H9 (cell line): ENCODE measurements at regions not wholly inside any gene's neighbourhood (a gene's known extent, or its start where the extent isn't known, plus 50 kb on each side); places are given as distances from the start of the nearest gene placed in this dataset.

Experiments
- DNase-seq: peaks from one replicate; pipeline ENCODE4 v3.0.0-alpha.2; 2017
- H2AFZ ChIP-seq: one replicate; pipeline ENCODE4 v1.6.1; 2013; ENCODE audit warnings: mild to moderate bottlenecking, low read length, control low read depth, moderate library complexity
- H2AK5ac ChIP-seq: 2 replicates; pipeline ENCODE4 v1.6.1; 2013; ENCODE audit warnings: low read length, control low read depth, mixed read lengths; ENCODE audit not compliant: insufficient read length
- H2BK120ac ChIP-seq: one replicate; pipeline ENCODE4 v1.6.1; 2013; ENCODE audit warnings: low read depth, mild to moderate bottlenecking, low read length, control low read depth, inconsistent platforms; ENCODE audit not compliant: poor library complexity, severe bottlenecking
- H2BK12ac ChIP-seq: 2 replicates; pipeline ENCODE4 v1.6.1; 2013; ENCODE audit warnings: low read length, control low read depth, mixed read lengths, low read depth; ENCODE audit not compliant: insufficient read length
- H2BK15ac ChIP-seq: 2 replicates; pipeline ENCODE4 v1.6.1; 2013; ENCODE audit warnings: low read depth, low read length, control low read depth
- H2BK20ac ChIP-seq: one replicate; pipeline ENCODE4 v1.6.1; 2013; ENCODE audit warnings: low read depth, mild to moderate bottlenecking, low read length, control low read depth, inconsistent platforms; ENCODE audit not compliant: poor library complexity, severe bottlenecking
- H2BK5ac ChIP-seq: 2 replicates; pipeline ENCODE4 v1.6.1; 2013; ENCODE audit warnings: low read length, control low read depth, mixed read lengths; ENCODE audit not compliant: insufficient read length
- H3K14ac ChIP-seq: 2 replicates; pipeline ENCODE4 v1.6.1; 2013; ENCODE audit warnings: low read length, control low read depth; ENCODE audit not compliant: insufficient read depth
- H3K18ac ChIP-seq: 2 replicates; pipeline ENCODE4 v1.6.1; 2013; ENCODE audit warnings: low read depth, mild to moderate bottlenecking, mixed read lengths, low read length, control low read depth; ENCODE audit not compliant: insufficient read length
- H3K23ac ChIP-seq: 2 replicates; pipeline ENCODE4 v1.6.1; 2013; ENCODE audit warnings: low read length, control low read depth, mixed read lengths, low read depth; ENCODE audit not compliant: insufficient read length
- H3K23me2 ChIP-seq: 2 replicates; pipeline ENCODE4 v1.6.1; 2013; ENCODE audit warnings: low read depth, mild to moderate bottlenecking, mixed read lengths, low read length, control low read depth; ENCODE audit not compliant: insufficient read length, poor library complexity, severe bottlenecking
- H3K27ac ChIP-seq: 2 replicates; pipeline ENCODE4 v1.5.1; 2013; ENCODE audit warnings: low read length, control low read depth, mixed read lengths, low read depth; ENCODE audit not compliant: insufficient read length
- H3K27me3 ChIP-seq: 2 replicates; pipeline ENCODE4 v1.6.1; 2013; ENCODE audit warnings: low read length, control low read depth, inconsistent platforms; ENCODE audit not compliant: insufficient read depth
- H3K4ac ChIP-seq: 2 replicates; pipeline ENCODE4 v1.6.1; 2013; ENCODE audit warnings: low read depth, mild to moderate bottlenecking, control low read depth, inconsistent platforms, low read length, moderate library complexity
- H3K4me1 ChIP-seq: 2 replicates; pipeline ENCODE4 v1.6.1; 2013; ENCODE audit warnings: low read length, control low read depth, inconsistent platforms; ENCODE audit not compliant: insufficient read depth
- H3K4me2 ChIP-seq: 2 replicates; pipeline ENCODE4 v1.6.1; 2013; ENCODE audit warnings: low read length, control low read depth, mixed read lengths; ENCODE audit not compliant: insufficient read length, insufficient read depth
- H3K56ac ChIP-seq: 2 replicates; pipeline ENCODE4 v1.6.1; 2013; ENCODE audit warnings: low read depth, mild to moderate bottlenecking, mixed read lengths, low read length, control low read depth; ENCODE audit not compliant: insufficient read length
- H3K79me1 ChIP-seq: 2 replicates; pipeline ENCODE4 v1.6.1; 2013; ENCODE audit warnings: low read depth, mild to moderate bottlenecking, moderate library complexity, low read length, control low read depth, inconsistent platforms; ENCODE audit not compliant: insufficient read depth, poor library complexity, severe bottlenecking
- H3K79me2 ChIP-seq: 2 replicates; pipeline ENCODE4 v1.6.1; 2013; ENCODE audit warnings: low read length, control low read depth, inconsistent platforms; ENCODE audit not compliant: insufficient read depth
- H3K9ac ChIP-seq: 2 replicates; pipeline ENCODE4 v1.6.1; 2013; ENCODE audit warnings: low read length, control low read depth, mixed read lengths; ENCODE audit not compliant: insufficient read length; ENCODE audit errors: extremely low read depth
- H3K9me3 ChIP-seq: one replicate; pipeline ENCODE4 v1.6.1; 2013; ENCODE audit warnings: low read depth, low read length, inconsistent platforms; ENCODE audit not compliant: control insufficient read depth
- H3T11ph ChIP-seq: one replicate; pipeline ENCODE4 v1.6.1; 2013; ENCODE audit warnings: mild to moderate bottlenecking, low read length, control low read depth, inconsistent platforms
- H4K20me1 ChIP-seq: one replicate; pipeline ENCODE4 v1.6.1; 2013; ENCODE audit not compliant: control insufficient read depth, insufficient read length, insufficient read depth
- H4K5ac ChIP-seq: 2 replicates; pipeline ENCODE4 v1.6.1; 2013; ENCODE audit warnings: low read depth, mild to moderate bottlenecking, mixed read lengths, low read length, control low read depth; ENCODE audit not compliant: insufficient read length
- H4K8ac ChIP-seq: replicated peaks from 2 replicates; pipeline ENCODE4 v1.6.1; 2013; ENCODE audit warnings: low read length, control low read depth, mixed read lengths, low read depth; ENCODE audit not compliant: insufficient read length
- H4K91ac ChIP-seq: 2 replicates; pipeline ENCODE4 v1.6.1; 2013; ENCODE audit warnings: low read depth, mild to moderate bottlenecking, moderate library complexity, mixed read lengths, low read length, control low read depth; ENCODE audit not compliant: insufficient read length
- H3K27ac Mint-ChIP-seq, 3 experiments: 2 replicates in 2 of 3; 3 replicates in 1 of 3; pipeline ENCODE4 v1.8.0; 2020 to 2021; ENCODE audit warnings: mixed read lengths in 3 of 3, mild to moderate bottlenecking in 1 of 3, moderate library complexity in 1 of 3
- H3K27me3 Mint-ChIP-seq: 2 replicates; pipeline ENCODE4 v1.8.0; 2021; ENCODE audit warnings: low read depth, mild to moderate bottlenecking, moderate library complexity, mixed read lengths
- H3K36me3 Mint-ChIP-seq, 3 experiments: 2 replicates in 2 of 3; 3 replicates in 1 of 3; pipeline ENCODE4 v1.8.0; 2020 to 2021; ENCODE audit warnings: low read depth in 3 of 3, mixed read lengths in 3 of 3; ENCODE audit not compliant: insufficient read depth in 1 of 3
- H3K4me1 Mint-ChIP-seq, 2 experiments: 2 replicates each; pipeline ENCODE4 v1.8.0; 2020; ENCODE audit warnings: mixed read lengths in 2 of 2
- H3K4me3 Mint-ChIP-seq, 2 experiments: 2 replicates in 1 of 2; 3 replicates in 1 of 2; pipeline ENCODE4 v1.8.0; 2020 to 2021; ENCODE audit warnings: mild to moderate bottlenecking in 2 of 2, mixed read lengths in 2 of 2, moderate library complexity in 1 of 2
- H3K9me3 Mint-ChIP-seq, 2 experiments: 2 replicates in 1 of 2; 3 replicates in 1 of 2; pipeline ENCODE4 v1.8.0; 2020; ENCODE audit warnings: mild to moderate bottlenecking in 2 of 2, mixed read lengths in 2 of 2, moderate library complexity in 1 of 2
- WGBS: extraction: QIAGEN DNeasy Blood & Tissue Kit; methylation state at CpG from one replicate; pipeline ENCODE4 v1.1.7; 2013; ENCODE audit warnings: missing lambda C conversion rate, low lambda C conversion rate, mixed read lengths; ENCODE audit not compliant: insufficient read length; ENCODE audit errors: extremely low coverage; 5-methylcytosine and 5-hydroxymethylcytosine counted together
- TF ChIP-seq, protein P1 (sequence below): fragments of 200-600 bp; sonication (generic); conservative IDR thresholded peaks from 3 replicates; pipeline ENCODE4 v1.8.0; 2021; ENCODE audit warnings: antibody characterized with exemption, mild to moderate bottlenecking

DNA sequence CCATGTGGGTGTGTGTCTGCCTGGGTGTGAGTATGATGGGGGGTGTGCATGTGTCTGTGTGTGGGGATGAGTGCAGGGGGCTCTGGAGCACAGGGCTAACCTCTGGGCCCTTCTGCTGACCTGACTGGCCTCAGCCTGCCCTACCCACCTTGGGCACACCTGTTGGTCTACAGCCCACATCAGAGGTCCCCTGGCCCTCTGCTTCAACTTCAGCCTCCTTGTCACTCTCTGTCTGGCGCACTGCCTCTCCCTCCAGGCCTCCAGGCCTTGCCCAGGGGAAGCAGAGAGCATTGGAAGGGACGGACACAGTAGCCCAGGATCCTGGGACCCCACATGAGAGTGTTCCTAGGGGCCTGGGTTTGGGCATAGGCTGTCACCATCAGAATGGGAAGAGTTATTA lies 115.4 kb downstream of the EFNB1 start:
- Mint-ChIP-seq H3K27ac (no peak overlapping the region), H3K9me3 (peaks cover 69 to 81% of the 10 kb centered on the region in 2 experiments), H3K36me3 (peaks cover 0 to 2% (median 0%) of the 10 kb centered on the region in 3 experiments; a peak in 2 of 7 replicates), H3K27me3 (peaks cover 16% of the 10 kb centered on the region), H3K4me3 (no peak overlapping the region), H3K4me1 (peaks cover 0 to 20% of the 10 kb centered on the region in 2 experiments; a peak in 2 of 4 replicates)
- WGBS = no CpG with 5 or more reads among the region's 2 CpGs
- Histone ChIP-seq H3K27me3 (no peaks in the 10 kb centered on the region), H2BK12ac (no peak overlapping the region), H2BK5ac (no peak overlapping the region), H3K27ac (no peak overlapping the region), H3K56ac (no peak overlapping the region), H3K9me3 (no peaks in the 10 kb centered on the region), H3T11ph (no peak overlapping the region), H3K9ac (no peak overlapping the region), H3K14ac (no peak overlapping the region; the same call in 1 of the 2 replicates), H3K79me1 (no peaks in the 10 kb centered on the region), H3K4me2 (no peak overlapping the region), H4K8ac (no peak overlapping the region), H3K79me2 (no peaks in the 10 kb centered on the region), H2BK120ac (no peak overlapping the region), H4K5ac (no peak overlapping the region), H2BK20ac (no peak overlapping the region), H3K23me2 (no peaks in the 10 kb centered on the region), H3K4me1 (no peaks in the 10 kb centered on the region), H4K20me1 (no peaks in the 10 kb centered on the region), H4K91ac (no peak overlapping the region), H3K4ac (no peak overlapping the region), H2AFZ (no peak overlapping the region), H3K23ac (no peak overlapping the region), H3K18ac (no peak overlapping the region), H2AK5ac (no peak overlapping the region), H2BK15ac (no peak overlapping the region)
- no peak for DNase-seq
- TF ChIP-seq, protein P1, sequence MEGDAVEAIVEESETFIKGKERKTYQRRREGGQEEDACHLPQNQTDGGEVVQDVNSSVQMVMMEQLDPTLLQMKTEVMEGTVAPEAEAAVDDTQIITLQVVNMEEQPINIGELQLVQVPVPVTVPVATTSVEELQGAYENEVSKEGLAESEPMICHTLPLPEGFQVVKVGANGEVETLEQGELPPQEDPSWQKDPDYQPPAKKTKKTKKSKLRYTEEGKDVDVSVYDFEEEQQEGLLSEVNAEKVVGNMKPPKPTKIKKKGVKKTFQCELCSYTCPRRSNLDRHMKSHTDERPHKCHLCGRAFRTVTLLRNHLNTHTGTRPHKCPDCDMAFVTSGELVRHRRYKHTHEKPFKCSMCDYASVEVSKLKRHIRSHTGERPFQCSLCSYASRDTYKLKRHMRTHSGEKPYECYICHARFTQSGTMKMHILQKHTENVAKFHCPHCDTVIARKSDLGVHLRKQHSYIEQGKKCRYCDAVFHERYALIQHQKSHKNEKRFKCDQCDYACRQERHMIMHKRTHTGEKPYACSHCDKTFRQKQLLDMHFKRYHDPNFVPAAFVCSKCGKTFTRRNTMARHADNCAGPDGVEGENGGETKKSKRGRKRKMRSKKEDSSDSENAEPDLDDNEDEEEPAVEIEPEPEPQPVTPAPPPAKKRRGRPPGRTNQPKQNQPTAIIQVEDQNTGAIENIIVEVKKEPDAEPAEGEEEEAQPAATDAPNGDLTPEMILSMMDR = no peak
